B cell (primary cell): ENCODE measurements at regions not wholly inside any gene's neighbourhood (a gene's known extent, or its start where the extent isn't known, plus 50 kb on each side); places are given as distances from the start of the nearest gene placed in this dataset.

Experiments used
- ATAC-seq: fragments of 200-7000 bp; cut with Tn5 transposase; one replicate; pipeline ENCODE4 v1.10.0; 2021; ENCODE audit warnings: low read depth, mild to moderate bottlenecking, moderate number of reproducible peaks, moderate library complexity
- CTCF ChIA-PET: fragments of 350-600 bp; sonication (Branson Sonifier 250); formaldehyde crosslinking; loops from one replicate; lab custom pipeline; 2021; ENCODE audit warnings: antibody characterized with exemption, inconsistent platforms; lab: Charles Lee
- POLR2A ChIA-PET: fragments of 350-600 bp; sonication (Branson Sonifier 250); formaldehyde crosslinking; loops from one replicate; lab custom pipeline; 2021; ENCODE audit warnings: antibody characterized with exemption; lab: Charles Lee
- DNase-seq: peaks from one replicate; pipeline ENCODE4 v3.0.0; 2013
- H2AFZ ChIP-seq: 2 replicates; pipeline ENCODE4 v1.6.1; 2012; ENCODE audit warnings: mild to moderate bottlenecking, low read depth, low read length; ENCODE audit not compliant: insufficient read depth, poor library complexity, severe bottlenecking
- H3K27ac ChIP-seq, 2 donors: 1 replicate in 1 of 2; 2 replicates in 1 of 2; pipeline ENCODE4 v1.5.1; 2012 to 2013; ENCODE audit warnings: low read length in 2 of 2, mild to moderate bottlenecking in 2 of 2, moderate library complexity in 1 of 2
- H3K27me3 ChIP-seq, 4 experiments: fragments of 200-600 bp in 1 of 4; sonication (generic) in 1 of 4; replicated peaks in 1 of 4; 1 replicate in 2 of 4; 2 replicates in 2 of 4; pipeline versions ENCODE4 v1.6.1 to v1.7.0; 2013 to 2016; ENCODE audit warnings: low read length in 3 of 4, mild to moderate bottlenecking in 2 of 4, mixed read lengths in 1 of 4, moderate library complexity in 1 of 4; ENCODE audit not compliant: insufficient read depth in 4 of 4, control insufficient read depth in 3 of 4; ENCODE audit errors: control extremely low read depth in 1 of 4
- H3K36me3 ChIP-seq, 2 experiments: replicated peaks in 1 of 2; 1 replicate in 1 of 2; 2 replicates in 1 of 2; pipeline versions ENCODE4 v1.6.1 to v1.7.1; 2013; ENCODE audit warnings: low read length in 1 of 2; ENCODE audit not compliant: insufficient read depth in 2 of 2, control insufficient read depth in 1 of 2; ENCODE audit errors: control extremely low read depth in 1 of 2, extremely low read depth in 1 of 2
- H3K4me1 ChIP-seq, 2 donors: fragments of 200-600 bp in 1 of 2; sonication (generic) in 1 of 2; 1 replicate in 1 of 2; 2 replicates in 1 of 2; pipeline versions ENCODE4 v1.5.1 to v1.6.1; 2013 to 2017; ENCODE audit warnings: low read length in 2 of 2; ENCODE audit not compliant: control insufficient read depth in 2 of 2, insufficient read depth in 2 of 2
- H3K4me2 ChIP-seq: replicated peaks from 2 replicates; pipeline ENCODE3; 2012; ENCODE audit warnings: mild to moderate bottlenecking, low read depth, low read length; ENCODE audit not compliant: poor library complexity, severe bottlenecking
- H3K4me3 ChIP-seq, 5 experiments: fragments of 200-600 bp in 1 of 5; sonication (generic) in 1 of 5; 1 replicate in 3 of 5; 2 replicates in 2 of 5; pipeline versions ENCODE4 v1.5.1 to v1.7.0; 2011 to 2016; ENCODE audit warnings: low read length in 4 of 5, mild to moderate bottlenecking in 4 of 5, low read depth in 2 of 5, control low read depth in 1 of 5, moderate library complexity in 1 of 5; ENCODE audit not compliant: insufficient read depth in 1 of 5; ENCODE audit errors: control extremely low read depth in 1 of 5, extremely low read depth in 1 of 5
- H3K79me2 ChIP-seq: fragments of 200-600 bp; sonication (generic); one replicate; pipeline ENCODE4 v1.6.0; 2016; ENCODE audit warnings: low read length; ENCODE audit not compliant: control insufficient read depth, insufficient read depth
- H3K9ac ChIP-seq: fragments of 200-600 bp; sonication (generic); 2 replicates; pipeline ENCODE4 v1.6.1; 2017; ENCODE audit warnings: mild to moderate bottlenecking, low read length, moderate library complexity
- H3K9me3 ChIP-seq, 3 donors: one replicate each; pipeline versions ENCODE4 v1.6.1 to v1.7.1; 2013; ENCODE audit warnings: low read length in 2 of 3; ENCODE audit not compliant: control insufficient read depth in 2 of 3, insufficient read depth in 1 of 3; ENCODE audit errors: control extremely low read depth in 1 of 3
- H4K20me1 ChIP-seq: 2 replicates; pipeline ENCODE4 v1.6.0; 2012; ENCODE audit warnings: mild to moderate bottlenecking, low read length; ENCODE audit not compliant: insufficient read depth, control insufficient read depth, poor library complexity, severe bottlenecking
- H3K27ac Mint-ChIP-seq: one replicate; pipeline ENCODE4 v1.8.0; 2021; ENCODE audit warnings: mixed read lengths
- H3K27me3 Mint-ChIP-seq: one replicate; pipeline ENCODE4 v1.8.0; 2021; ENCODE audit warnings: mixed read lengths
- H3K4me1 Mint-ChIP-seq: one replicate; pipeline ENCODE4 v1.8.0; 2021; ENCODE audit warnings: mixed read lengths
- H3K4me3 Mint-ChIP-seq: one replicate; pipeline ENCODE4 v1.8.0; 2021; ENCODE audit warnings: mixed read lengths
- H3K9me3 Mint-ChIP-seq: one replicate; pipeline ENCODE4 v1.8.0; 2022; ENCODE audit warnings: mixed read lengths; ENCODE audit not compliant: insufficient read depth
- CTCF ChIP-seq: fragments of 200-600 bp; IDR thresholded peaks from one replicate; pipeline ENCODE4 v1.8.0; 2022; ENCODE audit warnings: antibody characterized with exemption, mild to moderate bottlenecking
- EZH2 ChIP-seq: IDR thresholded peaks from 2 replicates; pipeline ENCODE4 v1.6.1; 2012; ENCODE audit warnings: borderline replicate concordance, low read depth, mild to moderate bottlenecking, moderate library complexity, low read length; ENCODE audit not compliant: insufficient read depth, poor library complexity, severe bottlenecking
- WGBS: methylation state at CpG from one replicate; pipeline ENCODE4 v1.1.5; 2013; ENCODE audit warnings: missing lambda C conversion rate; ENCODE audit not compliant: insufficient coverage; 5-methylcytosine and 5-hydroxymethylcytosine counted together
- intact Hi-C: fragments of 100-400 bp; cut with micrococcal nuclease; formaldehyde crosslinking; loops from one replicate; pipeline ENCODE4 v1.10.0; 2022

GRCh38 chr16:16788004-16788403, 409.1 kb downstream of the NPIPA7 start:
- WGBS = no CpG with 5 or more reads among the region's 2 CpGs
- no peak overlapping the region for H3K27ac ChIP-seq
- no peaks in the 10 kb centered on the region for H3K27me3 Mint-ChIP-seq
- no peak for DNase-seq
- H3K27ac Mint-ChIP-seq = no peak overlapping the region
- H3K4me1 Mint-ChIP-seq = no peaks in the 10 kb centered on the region
- H3K4me2 ChIP-seq = no peak overlapping the region
- H3K79me2 ChIP-seq = no peaks in the 10 kb centered on the region
- peaks cover 0 to 8% (median 3%) of the 10 kb centered on the region in 3 donors for H3K9me3 ChIP-seq
- H4K20me1 ChIP-seq = no peaks in the 10 kb centered on the region
- no peaks in the 10 kb centered on the region for H3K27me3 ChIP-seq
- no peak for TF ChIP-seq CTCF
- TF ChIP-seq EZH2 = no peak
- H3K4me3 ChIP-seq = no peak overlapping the region
- H3K9ac ChIP-seq = no peak overlapping the region
- H3K9me3 Mint-ChIP-seq = peaks cover 4% of the 10 kb centered on the region
- H3K4me1 ChIP-seq = no peaks in the 10 kb centered on the region
- CTCF ChIA-PET = no interaction called here
- ATAC-seq = no peak
- no peak overlapping the region for H2AFZ ChIP-seq
- POLR2A ChIA-PET = no interaction called here
- H3K4me3 Mint-ChIP-seq = no peak overlapping the region
- intact Hi-C loops = no loop called here
- no peaks in the 10 kb centered on the region for H3K36me3 ChIP-seq

GRCh38 chr16:16790597-16790996, 411.7 kb downstream of the NPIPA7 start:
- no peak overlapping the region for H3K4me3 ChIP-seq
- no peaks in the 10 kb centered on the region for H3K4me1 Mint-ChIP-seq
- no peaks in the 10 kb centered on the region for H3K27me3 Mint-ChIP-seq
- no peaks in the 10 kb centered on the region for H4K20me1 ChIP-seq
- no peaks in the 10 kb centered on the region for H3K27me3 ChIP-seq
- no peaks in the 10 kb centered on the region for H3K79me2 ChIP-seq
- no peak overlapping the region for H3K27ac Mint-ChIP-seq
- no peaks in the 10 kb centered on the region for H3K36me3 ChIP-seq
- H3K9me3 Mint-ChIP-seq = peaks cover 4% of the 10 kb centered on the region
- ATAC-seq (no peak), DNase-seq (no peak)
- H3K4me1 ChIP-seq = no peaks in the 10 kb centered on the region
- intact Hi-C loops = no loop called here
- H3K9ac ChIP-seq = no peak overlapping the region
- no peak for TF ChIP-seq CTCF
- TF ChIP-seq EZH2 = no peak
- ChIA-PET CTCF (no interaction called here), POLR2A (no interaction called here)
- H3K27ac ChIP-seq = no peak overlapping the region
- no peak overlapping the region for H3K4me3 Mint-ChIP-seq
- H3K4me2 ChIP-seq = no peak overlapping the region
- peaks cover 0 to 8% (median 3%) of the 10 kb centered on the region in 3 donors for H3K9me3 ChIP-seq
- H2AFZ ChIP-seq = no peak overlapping the region
